GM13976 (cell line): ENCODE measurements at regions not wholly inside any gene's neighbourhood (a gene's known extent, or its start where the extent isn't known, plus 50 kb on each side); places are given as distances from the start of the nearest gene placed in this dataset.
"Not testable (repeated sequence)": the region's sequence is repeated elsewhere in the genome, so short reads cannot be mapped to it uniquely, and the experiment has no call there.

ENCODE experiments used
- DNase-seq: peaks from one replicate; pipeline ENCODE4 v3.0.0; 2012; ENCODE audit warnings: low spot score
- in situ Hi-C: fragments of 300-500 bp; cut with MboI; formaldehyde crosslinking; loops from one replicate; pipeline ENCODE4 v1.12.0; 2022; ENCODE audit warnings: low sequenced_read_pairs, mixed read lengths, inconsistent platforms; ENCODE audit not compliant: unreplicated experiment
- TF ChIP-seq, protein P1 (sequence below): IDR thresholded peaks from 2 replicates; pipeline ENCODE4 v1.5.1; 2012; ENCODE audit warnings: borderline replicate concordance, mild to moderate bottlenecking; ENCODE audit not compliant: insufficient read depth; ENCODE audit errors: extremely low read depth, missing control alignments, control extremely low read depth

- DNase-seq, result no peak
- in situ Hi-C loops, result no loop called here
- TF ChIP-seq, protein P1, sequence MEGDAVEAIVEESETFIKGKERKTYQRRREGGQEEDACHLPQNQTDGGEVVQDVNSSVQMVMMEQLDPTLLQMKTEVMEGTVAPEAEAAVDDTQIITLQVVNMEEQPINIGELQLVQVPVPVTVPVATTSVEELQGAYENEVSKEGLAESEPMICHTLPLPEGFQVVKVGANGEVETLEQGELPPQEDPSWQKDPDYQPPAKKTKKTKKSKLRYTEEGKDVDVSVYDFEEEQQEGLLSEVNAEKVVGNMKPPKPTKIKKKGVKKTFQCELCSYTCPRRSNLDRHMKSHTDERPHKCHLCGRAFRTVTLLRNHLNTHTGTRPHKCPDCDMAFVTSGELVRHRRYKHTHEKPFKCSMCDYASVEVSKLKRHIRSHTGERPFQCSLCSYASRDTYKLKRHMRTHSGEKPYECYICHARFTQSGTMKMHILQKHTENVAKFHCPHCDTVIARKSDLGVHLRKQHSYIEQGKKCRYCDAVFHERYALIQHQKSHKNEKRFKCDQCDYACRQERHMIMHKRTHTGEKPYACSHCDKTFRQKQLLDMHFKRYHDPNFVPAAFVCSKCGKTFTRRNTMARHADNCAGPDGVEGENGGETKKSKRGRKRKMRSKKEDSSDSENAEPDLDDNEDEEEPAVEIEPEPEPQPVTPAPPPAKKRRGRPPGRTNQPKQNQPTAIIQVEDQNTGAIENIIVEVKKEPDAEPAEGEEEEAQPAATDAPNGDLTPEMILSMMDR, result no peak
These were observed 368.0 kb upstream of the SGCG start for GRCh38 chr13:22812793-22813192.

DNA sequence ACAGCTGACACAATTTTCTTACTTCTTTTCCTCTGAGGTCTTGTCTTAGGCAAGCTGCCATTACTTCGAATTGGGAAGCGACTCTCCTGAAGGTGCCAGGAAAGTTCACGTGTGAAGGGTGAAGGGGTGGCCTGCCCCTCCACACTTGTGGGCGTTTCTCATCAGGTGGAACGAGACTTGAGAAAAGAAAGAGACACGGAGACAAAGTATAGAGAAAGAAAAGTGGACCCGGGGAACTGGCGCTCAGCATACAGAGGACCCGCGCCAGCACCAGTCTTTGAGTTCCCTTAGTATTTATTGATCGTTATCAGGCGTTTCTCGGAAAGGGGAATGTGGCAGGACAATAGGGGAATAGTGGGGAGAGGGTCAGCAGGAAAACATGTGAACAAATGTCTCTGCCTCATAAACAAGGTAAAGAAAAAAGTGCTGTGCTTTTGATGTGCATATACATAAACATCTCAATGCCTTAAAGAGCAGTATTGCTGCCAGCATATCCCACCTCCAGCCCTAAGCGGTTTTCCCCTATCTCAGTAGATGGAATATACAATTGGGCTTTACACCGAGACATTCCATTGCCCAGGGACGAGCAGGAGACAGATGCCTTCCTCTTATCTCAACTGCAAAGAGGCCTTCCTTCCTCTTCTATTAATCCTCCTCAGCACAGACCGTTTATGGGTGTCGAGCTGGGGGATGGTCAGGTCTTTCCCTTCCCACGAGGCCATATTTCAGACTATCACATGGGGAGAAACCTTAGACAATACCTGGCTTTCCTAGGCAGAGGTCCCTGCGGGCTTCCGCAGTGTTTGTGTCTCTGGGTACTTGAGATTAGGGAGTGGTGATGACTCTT lies 367.0 kb upstream of the SGCG start:
- DNase-seq, in situ Hi-C loops: not testable (repeated sequence)

DNA sequence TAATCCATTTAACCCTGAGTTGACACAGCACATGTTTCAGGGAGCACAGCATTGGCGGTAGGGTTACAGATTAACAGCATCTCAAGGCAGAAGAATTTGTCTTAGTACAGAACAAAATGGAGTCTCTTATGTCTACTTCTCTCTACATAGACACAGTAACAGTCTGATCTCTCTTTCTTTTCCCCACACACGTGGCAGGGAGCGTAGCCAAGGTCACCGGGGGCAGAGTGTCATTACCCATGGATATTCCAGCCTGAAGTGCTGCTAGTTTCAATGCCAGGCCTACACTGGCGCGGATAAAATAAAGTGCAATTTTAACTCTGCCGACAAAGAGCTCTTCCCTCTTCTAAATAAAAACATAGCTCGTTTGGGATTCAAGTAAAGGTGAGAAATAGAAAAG lies 366.3 kb upstream of the SGCG start:
- in situ Hi-C loops, result not testable (repeated sequence)

GRCh38 chr13:22821589-22821988 lies 359.2 kb upstream of the SGCG start:
- in situ Hi-C loops, result no loop called here
- DNase-seq, result no peak
- TF ChIP-seq, protein P1, result no peak

More for the DNA sequence above, 366.3 kb upstream of the SGCG start:
- DNase-seq, result not testable (repeated sequence)

GRCh38 chr13:22825186-22825585 lies 355.6 kb upstream of the SGCG start:
- in situ Hi-C loops, result no loop called here
- TF ChIP-seq, protein P1, result no peak
- DNase-seq, result no peak

GRCh38 chr13:22828081-22828480 lies 352.7 kb upstream of the SGCG start:
- in situ Hi-C loops, result no loop called here
- no peak for DNase-seq
- TF ChIP-seq, protein P1, result no peak

GRCh38 chr13:22836475-22836874 lies 344.3 kb upstream of the SGCG start:
- TF ChIP-seq, protein P1, result no peak
- in situ Hi-C loops, result no loop called here
- no peak for DNase-seq
